H1 (cell line): ENCODE measurements at regions not wholly inside any gene's neighbourhood (a gene's known extent, or its start where the extent isn't known, plus 50 kb on each side); places are given as distances from the start of the nearest gene placed in this dataset.

Source experiments
- CTCF ChIA-PET: fragments of 300-600 bp; sonication (Branson Sonifier 250); formaldehyde crosslinking; loops from one replicate; lab custom pipeline; 2021; ENCODE audit not compliant: partially characterized antibody; lab: Charles Lee
- POLR2A ChIA-PET: fragments of 300-600 bp; sonication (Branson Sonifier 250); formaldehyde crosslinking; loops from one replicate; lab custom pipeline; 2021; ENCODE audit warnings: inconsistent platforms; ENCODE audit not compliant: partially characterized antibody; lab: Charles Lee
- DNase-seq, 2 experiments: peaks; one replicate each; pipeline versions ENCODE4 v3.0.0 to v3.0.0-alpha.2; 2010 to 2022; ENCODE audit warnings: low spot score in 2 of 2, low read depth in 1 of 2, mixed read lengths in 1 of 2
- FAIRE-seq: peaks from 2 replicates; lab custom pipeline; 2011; peaks lifted over from hg19 to GRCh38; lab: Jason Lieb, UNC
- H2AFZ ChIP-seq: 2 replicates; pipeline ENCODE4 v1.8.1; 2012; ENCODE audit warnings: low read length, inconsistent platforms
- H2AK5ac ChIP-seq: 2 replicates; pipeline ENCODE4 v1.6.1; 2013; ENCODE audit warnings: low read depth, low read length
- H2BK120ac ChIP-seq: replicated peaks from 2 replicates; pipeline ENCODE3; 2013; ENCODE audit warnings: low read depth, low read length, inconsistent platforms
- H2BK12ac ChIP-seq: 2 replicates; pipeline ENCODE4 v1.6.1; 2013; ENCODE audit warnings: low read depth, low read length
- H2BK15ac ChIP-seq: 2 replicates; pipeline ENCODE4 v1.6.1; 2013; ENCODE audit warnings: low read length
- H2BK20ac ChIP-seq: 2 replicates; pipeline ENCODE4 v1.6.1; 2013; ENCODE audit warnings: low read length
- H2BK5ac ChIP-seq: 2 replicates; pipeline ENCODE4 v1.6.1; 2013; ENCODE audit warnings: low read depth, low read length
- H3K14ac ChIP-seq: 2 replicates; pipeline ENCODE4 v1.6.1; 2013; ENCODE audit warnings: inconsistent platforms; ENCODE audit not compliant: insufficient read length
- H3K18ac ChIP-seq: 2 replicates; pipeline ENCODE4 v1.6.1; 2013; ENCODE audit warnings: low read length; ENCODE audit errors: extremely low read depth
- H3K23ac ChIP-seq: 2 replicates; pipeline ENCODE4 v1.6.1; 2013; ENCODE audit warnings: inconsistent platforms; ENCODE audit not compliant: insufficient read length
- H3K23me2 ChIP-seq: 2 replicates; pipeline ENCODE4 v1.6.1; 2013; ENCODE audit warnings: low read depth, low read length
- H3K27ac ChIP-seq: 2 replicates; pipeline ENCODE4 v1.6.1; 2011; ENCODE audit warnings: low read depth, low read length, inconsistent platforms
- H3K27me3 ChIP-seq, 4 experiments: replicated peaks in 1 of 4; 1 replicate in 1 of 4; 2 replicates in 3 of 4; pipeline versions ENCODE4 v1.6.1 to v1.8.1; 2011 to 2013; ENCODE audit warnings: low read length in 3 of 4, mild to moderate bottlenecking in 3 of 4, inconsistent platforms in 2 of 4, mixed read lengths in 2 of 4, moderate library complexity in 1 of 4; ENCODE audit not compliant: control insufficient read depth in 3 of 4, insufficient read depth in 3 of 4; ENCODE audit errors: extremely low read depth in 1 of 4
- H3K36me3 ChIP-seq, 4 experiments: 2 replicates each; pipeline versions ENCODE4 v1.6.1 to v1.8.1; 2011 to 2013; ENCODE audit warnings: mild to moderate bottlenecking in 4 of 4, low read length in 3 of 4, moderate library complexity in 2 of 4, control low read depth in 1 of 4, inconsistent platforms in 1 of 4; ENCODE audit not compliant: insufficient read depth in 4 of 4, control insufficient read depth in 2 of 4
- H3K4ac ChIP-seq: replicated peaks from 2 replicates; pipeline ENCODE3; 2013; ENCODE audit warnings: low read length, low read depth, mixed read lengths, inconsistent platforms; ENCODE audit not compliant: insufficient read length
- H3K4me1 ChIP-seq, 4 experiments: replicated peaks in 1 of 4; 1 replicate in 1 of 4; 2 replicates in 3 of 4; pipeline versions ENCODE4 v1.6.1 to v1.8.1; 2011 to 2013; ENCODE audit warnings: low read length in 3 of 4, inconsistent platforms in 2 of 4, mixed read lengths in 1 of 4; ENCODE audit not compliant: insufficient read depth in 4 of 4, control insufficient read depth in 3 of 4
- H3K4me2 ChIP-seq, 2 experiments: 2 replicates each; pipeline versions ENCODE4 v1.6.1 to v1.8.1; 2011 to 2013; ENCODE audit warnings: low read depth in 2 of 2, low read length in 2 of 2, control low read depth in 1 of 2, inconsistent platforms in 1 of 2, mild to moderate bottlenecking in 1 of 2; ENCODE audit not compliant: insufficient read depth in 1 of 2
- H3K4me3 ChIP-seq, 4 experiments: fragments of 200-600, 300-600 bp in 1 of 4; sonication (generic), shearing (Covaris generic), sonication (Bioruptor Twin) in 1 of 4; 2 replicates each; pipeline versions ENCODE4 v1.5.1 to v1.8.1; 2011 to 2016; ENCODE audit warnings: low read length in 4 of 4, low read depth in 3 of 4, control low read depth in 2 of 4, inconsistent platforms in 2 of 4, mild to moderate bottlenecking in 2 of 4, mixed read lengths in 1 of 4, moderate library complexity in 1 of 4; ENCODE audit not compliant: insufficient read depth in 2 of 4; ENCODE audit errors: extremely low read depth in 1 of 4
- H3K56ac ChIP-seq: replicated peaks from 2 replicates; pipeline ENCODE3; 2013; ENCODE audit warnings: low read depth, mild to moderate bottlenecking, mixed read lengths, low read length, inconsistent platforms; ENCODE audit not compliant: insufficient read length
- H3K79me1 ChIP-seq: 2 replicates; pipeline ENCODE4 v1.6.1; 2013; ENCODE audit warnings: low read depth, low read length, control low read depth
- H3K79me2 ChIP-seq, 2 experiments: 2 replicates each; pipeline versions ENCODE4 v1.6.1 to v1.8.1; 2012 to 2013; ENCODE audit warnings: low read length in 2 of 2, mild to moderate bottlenecking in 2 of 2, inconsistent platforms in 1 of 2; ENCODE audit not compliant: insufficient read depth in 2 of 2, control insufficient read depth in 1 of 2
- H3K9ac ChIP-seq, 4 experiments: replicated peaks in 1 of 4; 1 replicate in 1 of 4; 2 replicates in 3 of 4; pipeline versions ENCODE4 v1.6.1 to v1.8.1; 2011 to 2013; ENCODE audit warnings: low read depth in 3 of 4, low read length in 3 of 4, control low read depth in 2 of 4, mild to moderate bottlenecking in 2 of 4, moderate library complexity in 2 of 4, inconsistent platforms in 1 of 4; ENCODE audit errors: extremely low read depth in 1 of 4
- H3K9me3 ChIP-seq, 2 experiments: 2 replicates each; pipeline versions ENCODE4 v1.6.1 to v1.8.1; 2012 to 2013; ENCODE audit warnings: mild to moderate bottlenecking in 2 of 2, moderate library complexity in 2 of 2, control low read depth in 1 of 2, inconsistent platforms in 1 of 2, low read depth in 1 of 2, low read length in 1 of 2, mixed read lengths in 1 of 2; ENCODE audit not compliant: insufficient read depth in 2 of 2
- H4K20me1 ChIP-seq, 2 experiments: replicated peaks in 1 of 2; 2 replicates each; pipeline versions ENCODE3 to v1.8.1; 2011 to 2013; ENCODE audit warnings: inconsistent platforms in 2 of 2, low read length in 2 of 2, mild to moderate bottlenecking in 1 of 2; ENCODE audit not compliant: insufficient read depth in 2 of 2, control insufficient read depth in 1 of 2
- H4K5ac ChIP-seq: 2 replicates; pipeline ENCODE4 v1.6.1; 2013; ENCODE audit warnings: low read length, low read depth, mixed read lengths, inconsistent platforms; ENCODE audit not compliant: insufficient read length
- H4K8ac ChIP-seq: 2 replicates; pipeline ENCODE4 v1.8.0; 2013; ENCODE audit warnings: mild to moderate bottlenecking, moderate library complexity, low read length, inconsistent platforms; ENCODE audit not compliant: insufficient read depth; ENCODE audit errors: extremely low read depth
- H4K91ac ChIP-seq: replicated peaks from 2 replicates; pipeline ENCODE3; 2013; ENCODE audit warnings: low read length, mixed read lengths, inconsistent platforms; ENCODE audit not compliant: insufficient read length
- ASH2L ChIP-seq: fragments of 200-600, 300-600 bp; sonication (generic); IDR thresholded peaks from one replicate; pipeline ENCODE4 v1.7.1; 2017; ENCODE audit warnings: low read length
- ATF2 ChIP-seq: IDR thresholded peaks from 2 replicates; pipeline ENCODE4 v1.6.1; 2012; ENCODE audit warnings: low read length, inconsistent platforms
- ATF3 ChIP-seq: IDR thresholded peaks from 2 replicates; pipeline ENCODE4 v1.6.1; 2011; ENCODE audit warnings: low read depth, mild to moderate bottlenecking, low read length; ENCODE audit not compliant: insufficient read depth
- CHD1 ChIP-seq: IDR thresholded peaks from 2 replicates; pipeline ENCODE4 v1.6.1; 2012; ENCODE audit warnings: low read depth, low read length, improper control_type of control experiment
- MAFK ChIP-seq: IDR thresholded peaks from 2 replicates; pipeline ENCODE4 v1.6.1; 2012; ENCODE audit warnings: low read depth, mild to moderate bottlenecking, improper control_type of control experiment, low read length
- MAX ChIP-seq: IDR thresholded peaks from 2 replicates; pipeline ENCODE4 v1.6.1; 2012; ENCODE audit warnings: inconsistent platforms
- NRF1 ChIP-seq: IDR thresholded peaks from 2 replicates; pipeline ENCODE4 v1.6.1; 2011; ENCODE audit warnings: mild to moderate bottlenecking, low read depth, low read length, improper control_type of control experiment
- POLR2A ChIP-seq, 2 experiments: IDR thresholded peaks; 1 replicate in 1 of 2; 2 replicates in 1 of 2; pipeline ENCODE4 v1.6.1; 2011; ENCODE audit warnings: low read depth in 2 of 2, low read length in 2 of 2, mild to moderate bottlenecking in 2 of 2; ENCODE audit errors: control extremely low read depth in 1 of 2
- POLR2AphosphoS5 ChIP-seq: IDR thresholded peaks from 2 replicates; pipeline ENCODE4 v1.6.1; 2011; ENCODE audit warnings: low read depth, low read length
- SAP30 ChIP-seq: fragments of 300-600 bp; sonication (generic); IDR thresholded peaks from 2 replicates; pipeline ENCODE4 v1.7.1; 2012; ENCODE audit warnings: low read length, moderate library complexity, mild to moderate bottlenecking, inconsistent platforms; ENCODE audit not compliant: insufficient read depth, insufficient replicate concordance
- TAF7 ChIP-seq: optimal IDR thresholded peaks from 2 replicates; pipeline ENCODE3; 2011; ENCODE audit warnings: low read depth, mild to moderate bottlenecking, inconsistent platforms, low read length, moderate library complexity, borderline replicate concordance
- TBP ChIP-seq: IDR thresholded peaks from 2 replicates; pipeline ENCODE4 v1.6.1; 2011; ENCODE audit warnings: low read depth, low read length, improper control_type of control experiment
- WGBS, 2 experiments: shearing (Covaris generic) in 1 of 2; methylation state at CpG; one replicate each; pipeline versions ENCODE4 v1.1.6 to v1.1.7; 2013 to 2015; ENCODE audit warnings: low lambda C conversion rate in 2 of 2, mixed read lengths in 2 of 2, inconsistent platforms in 1 of 2, low coverage in 1 of 2, missing lambda C conversion rate in 1 of 2; ENCODE audit not compliant: insufficient replicate concordance in 2 of 2, insufficient coverage in 1 of 2, insufficient read length in 1 of 2; ENCODE audit errors: extremely low coverage in 1 of 2, missing lambda C conversion rate in 1 of 2; 5-methylcytosine and 5-hydroxymethylcytosine counted together

- H4K8ac ChIP-seq: no peak overlapping the region
- H3K56ac ChIP-seq: no peak overlapping the region
- H2AFZ ChIP-seq: no peak overlapping the region
- H2AK5ac ChIP-seq: no peak overlapping the region
- H3K23ac ChIP-seq: no peak overlapping the region
- no peak overlapping the region for H3K4me3 ChIP-seq
- no peak overlapping the region for H3K9ac ChIP-seq
- H3K27me3 ChIP-seq: peaks cover 0 to 2% (median 0%) of the 10 kb centered on the region in 4 experiments; a peak in 1 of 7 replicates
- no peak overlapping the region for H4K91ac ChIP-seq
- no peak overlapping the region for H3K27ac ChIP-seq
- H2BK15ac ChIP-seq: no peak overlapping the region
- H3K23me2 ChIP-seq: no peaks in the 10 kb centered on the region
- 87% methylated on average over 2 of the region's 2 CpGs; no CpG with 5 or more reads in 1 of the 2 experiments for WGBS, 2 experiments
- DNase-seq: no peak
- no peaks in the 10 kb centered on the region for H3K79me2 ChIP-seq
- H2BK5ac ChIP-seq: no peak overlapping the region
- CTCF ChIA-PET: interaction anchor here (0.6 kb wide), 1 partner anchor 196 kb away, joined by 3 read pairs; no protein-coding TSS in a partner anchor
- H2BK20ac ChIP-seq: no peak overlapping the region
- no peaks in the 10 kb centered on the region for H4K20me1 ChIP-seq
- H3K36me3 ChIP-seq: no peaks in the 10 kb centered on the region
- no peak overlapping the region for H2BK120ac ChIP-seq
- H3K4me1 ChIP-seq: peaks cover 0 to 2% (median 0%) of the 10 kb centered on the region in 4 experiments; a peak in 1 of 7 replicates
- TF ChIP-seq ATF3 (no peak), TAF7 (no peak), MAX (no peak), POLR2AphosphoS5 (no peak), ATF2 (no peak), SAP30 (no peak), POLR2A (IDR thresholded peaks at IDR 0.05; ENCODE audit: control extremely low read depth in 1 of 2, low read depth in 2 of 2, low read length in 2 of 2) (no peak), ASH2L (no peak), NRF1 (no peak), TBP (no peak), CHD1 (no peak), MAFK (no peak)
- peaks cover 27 to 36% of the 10 kb centered on the region in 2 experiments; a peak in 3 of 4 replicates for H3K9me3 ChIP-seq
- no peak overlapping the region for H4K5ac ChIP-seq
- FAIRE-seq: no peak
- H3K14ac ChIP-seq: no peak overlapping the region
- no peak overlapping the region for H2BK12ac ChIP-seq
- no peak overlapping the region for H3K18ac ChIP-seq
- H3K4ac ChIP-seq: no peak overlapping the region
- POLR2A ChIA-PET: no interaction called here
- H3K4me2 ChIP-seq: no peak overlapping the region
- no peaks in the 10 kb centered on the region for H3K79me1 ChIP-seq
Measured at GRCh38 chr3:139197251-139197650, 146.6 kb upstream of the MRPS22 start.
